Ishikawa (cell line): ENCODE measurements at regions not wholly inside any gene's neighbourhood (a gene's known extent, or its start where the extent isn't known, plus 50 kb on each side); places are given as distances from the start of the nearest gene placed in this dataset.

Experiments used
- EGR1 ChIP-seq: IDR thresholded peaks from 2 replicates; pipeline ENCODE4 v1.6.1; 2012
- USF1 ChIP-seq: IDR thresholded peaks from 2 replicates; pipeline ENCODE4 v1.6.1; 2012

GRCh38 chr3:72223628-72224027 is 438.7 kb upstream of the PROK2 start:
- no peak for TF ChIP-seq USF1
- no peak for TF ChIP-seq EGR1
